ENCODE measurements at regions not wholly inside any gene's neighbourhood (a gene's known extent, or its start where the extent isn't known, plus 50 kb on each side); places are given as distances from the start of the nearest gene placed in this dataset.
"Not testable (repeated sequence)": the region's sequence is repeated elsewhere in the genome, so short reads cannot be mapped to it uniquely, and the experiment has no call there.

GRCh38 chr3:161941891-161942290 is 445.3 kb downstream of the OTOL1 start:
- TF ChIP-seq CTCF (IDR thresholded peaks at IDR 0.05; ENCODE audit: extremely low read depth, missing control alignments), result no peak

GRCh38 chr3:161943801-161944345 is 447.3 kb downstream of the OTOL1 start:
- DNase-seq (ENCODE audit: low spot score), result not testable (repeated sequence)

More at GRCh38 chr3:161941891-161942290, 445.3 kb downstream of the OTOL1 start:
- no peak for DNase-seq (ENCODE audit: low spot score)

GRCh38 chr3:161946443-161946960 is 449.9 kb downstream of the OTOL1 start:
- no peak for TF ChIP-seq CTCF (IDR thresholded peaks at IDR 0.05; ENCODE audit: extremely low read depth, missing control alignments)
- DNase-seq (ENCODE audit: low spot score), result no peak

GRCh38 chr3:161950318-161950868 is 453.8 kb downstream of the OTOL1 start:
- no peak for DNase-seq (ENCODE audit: low spot score)
- no peak for TF ChIP-seq CTCF (IDR thresholded peaks at IDR 0.05; ENCODE audit: extremely low read depth, missing control alignments)

GRCh38 chr3:161957467-161957866 is 460.9 kb downstream of the OTOL1 start:
- no peak for DNase-seq (ENCODE audit: low spot score)
- TF ChIP-seq CTCF (IDR thresholded peaks at IDR 0.05; ENCODE audit: extremely low read depth, missing control alignments), result no peak

GRCh38 chr3:161964857-161965256 is 468.2 kb downstream of the OTOL1 start:
- no peak for DNase-seq (ENCODE audit: low spot score)
- no peak for TF ChIP-seq CTCF (IDR thresholded peaks at IDR 0.05; ENCODE audit: extremely low read depth, missing control alignments)

GRCh38 chr3:161969867-161970266 is 473.3 kb downstream of the OTOL1 start:
- TF ChIP-seq CTCF (IDR thresholded peaks at IDR 0.05; ENCODE audit: extremely low read depth, missing control alignments), result no peak
- DNase-seq (ENCODE audit: low spot score), result no peak

- no peak for TF ChIP-seq CTCF (IDR thresholded peaks at IDR 0.05; ENCODE audit: extremely low read depth, missing control alignments)
- DNase-seq (ENCODE audit: low spot score), result no peak
Observed at GRCh38 chr3:161975201-161975600, 478.6 kb downstream of the OTOL1 start.
